ENCODE measurements at regions not wholly inside any gene's neighbourhood (a gene's known extent, or its start where the extent isn't known, plus 50 kb on each side); places are given as distances from the start of the nearest gene placed in this dataset.

DNA sequence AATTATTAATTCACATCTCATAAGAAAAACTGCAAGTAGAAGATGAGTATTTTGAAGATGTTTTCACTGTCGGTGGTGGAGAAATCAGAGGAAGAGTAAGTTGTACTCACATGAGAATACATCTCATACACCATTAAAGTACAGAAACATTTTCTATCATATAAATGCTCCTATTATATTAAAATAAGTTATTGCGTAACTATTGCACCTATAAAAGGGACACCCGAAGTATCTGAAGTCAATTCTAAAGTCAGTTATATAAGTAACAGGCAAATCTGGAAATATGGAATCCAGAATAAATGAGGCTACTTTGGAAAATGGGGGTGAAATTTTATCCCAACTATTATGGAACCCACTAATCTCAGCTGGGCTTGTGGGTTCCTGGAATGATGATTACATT, 103.3 kb downstream of the FAM76B start (continued):
- TF ChIP-seq, protein P1, sequence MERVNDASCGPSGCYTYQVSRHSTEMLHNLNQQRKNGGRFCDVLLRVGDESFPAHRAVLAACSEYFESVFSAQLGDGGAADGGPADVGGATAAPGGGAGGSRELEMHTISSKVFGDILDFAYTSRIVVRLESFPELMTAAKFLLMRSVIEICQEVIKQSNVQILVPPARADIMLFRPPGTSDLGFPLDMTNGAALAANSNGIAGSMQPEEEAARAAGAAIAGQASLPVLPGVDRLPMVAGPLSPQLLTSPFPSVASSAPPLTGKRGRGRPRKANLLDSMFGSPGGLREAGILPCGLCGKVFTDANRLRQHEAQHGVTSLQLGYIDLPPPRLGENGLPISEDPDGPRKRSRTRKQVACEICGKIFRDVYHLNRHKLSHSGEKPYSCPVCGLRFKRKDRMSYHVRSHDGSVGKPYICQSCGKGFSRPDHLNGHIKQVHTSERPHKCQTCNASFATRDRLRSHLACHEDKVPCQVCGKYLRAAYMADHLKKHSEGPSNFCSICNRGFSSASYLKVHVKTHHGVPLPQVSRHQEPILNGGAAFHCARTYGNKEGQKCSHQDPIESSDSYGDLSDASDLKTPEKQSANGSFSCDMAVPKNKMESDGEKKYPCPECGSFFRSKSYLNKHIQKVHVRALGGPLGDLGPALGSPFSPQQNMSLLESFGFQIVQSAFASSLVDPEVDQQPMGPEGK (CRISPR knock-in tag; IDR thresholded peaks at IDR 0.05; ENCODE audit: borderline replicate concordance), result no peak
- TF ChIP-seq, protein P2, sequence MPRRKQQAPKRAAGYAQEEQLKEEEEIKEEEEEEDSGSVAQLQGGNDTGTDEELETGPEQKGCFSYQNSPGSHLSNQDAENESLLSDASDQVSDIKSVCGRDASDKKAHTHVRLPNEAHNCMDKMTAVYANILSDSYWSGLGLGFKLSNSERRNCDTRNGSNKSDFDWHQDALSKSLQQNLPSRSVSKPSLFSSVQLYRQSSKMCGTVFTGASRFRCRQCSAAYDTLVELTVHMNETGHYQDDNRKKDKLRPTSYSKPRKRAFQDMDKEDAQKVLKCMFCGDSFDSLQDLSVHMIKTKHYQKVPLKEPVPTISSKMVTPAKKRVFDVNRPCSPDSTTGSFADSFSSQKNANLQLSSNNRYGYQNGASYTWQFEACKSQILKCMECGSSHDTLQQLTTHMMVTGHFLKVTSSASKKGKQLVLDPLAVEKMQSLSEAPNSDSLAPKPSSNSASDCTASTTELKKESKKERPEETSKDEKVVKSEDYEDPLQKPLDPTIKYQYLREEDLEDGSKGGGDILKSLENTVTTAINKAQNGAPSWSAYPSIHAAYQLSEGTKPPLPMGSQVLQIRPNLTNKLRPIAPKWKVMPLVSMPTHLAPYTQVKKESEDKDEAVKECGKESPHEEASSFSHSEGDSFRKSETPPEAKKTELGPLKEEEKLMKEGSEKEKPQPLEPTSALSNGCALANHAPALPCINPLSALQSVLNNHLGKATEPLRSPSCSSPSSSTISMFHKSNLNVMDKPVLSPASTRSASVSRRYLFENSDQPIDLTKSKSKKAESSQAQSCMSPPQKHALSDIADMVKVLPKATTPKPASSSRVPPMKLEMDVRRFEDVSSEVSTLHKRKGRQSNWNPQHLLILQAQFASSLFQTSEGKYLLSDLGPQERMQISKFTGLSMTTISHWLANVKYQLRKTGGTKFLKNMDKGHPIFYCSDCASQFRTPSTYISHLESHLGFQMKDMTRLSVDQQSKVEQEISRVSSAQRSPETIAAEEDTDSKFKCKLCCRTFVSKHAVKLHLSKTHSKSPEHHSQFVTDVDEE (CRISPR knock-in tag; IDR thresholded peaks at IDR 0.05), result no peak

DNA sequence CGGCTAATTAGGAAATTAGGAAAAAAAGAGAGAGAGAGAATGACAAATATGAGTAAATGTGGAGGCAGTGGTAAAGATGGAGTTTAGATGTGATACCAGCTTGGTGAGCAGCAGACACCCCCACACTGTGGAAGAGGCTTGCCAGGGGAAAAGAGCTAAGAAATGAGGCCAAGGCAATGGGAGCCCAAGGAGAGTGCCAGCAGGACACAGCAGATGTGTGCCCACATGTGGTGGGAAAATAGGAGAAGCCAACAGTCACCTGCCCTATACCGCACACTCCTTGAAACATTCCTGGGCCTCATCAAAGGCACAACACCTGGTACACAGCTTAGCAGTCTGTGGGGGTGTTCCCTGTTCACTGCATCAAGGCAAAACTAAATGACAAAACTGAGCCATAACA, 104.9 kb downstream of the FAM76B start:
- ATAC-seq, result no peak
- TF ChIP-seq ISL1 (CRISPR knock-in tag; IDR thresholded peaks at IDR 0.05) (no peak), BACH2 (CRISPR knock-in tag; IDR thresholded peaks at IDR 0.05; ENCODE audit: borderline replicate concordance) (no peak), PPARA (CRISPR knock-in tag; IDR thresholded peaks at IDR 0.05; ENCODE audit: borderline replicate concordance) (no peak), CSRNP3 (CRISPR knock-in tag; IDR thresholded peaks at IDR 0.05) (no peak), TOX (CRISPR knock-in tag; IDR thresholded peaks at IDR 0.05; ENCODE audit: borderline replicate concordance) (no peak), ESRRG (CRISPR knock-in tag; IDR thresholded peaks at IDR 0.05) (no peak), ZNF8 (CRISPR knock-in tag; IDR thresholded peaks at IDR 0.05) (no peak), CREB5 (CRISPR knock-in tag; IDR thresholded peaks at IDR 0.05; ENCODE audit: low read depth) (no peak)
- TF ChIP-seq, protein P3, sequence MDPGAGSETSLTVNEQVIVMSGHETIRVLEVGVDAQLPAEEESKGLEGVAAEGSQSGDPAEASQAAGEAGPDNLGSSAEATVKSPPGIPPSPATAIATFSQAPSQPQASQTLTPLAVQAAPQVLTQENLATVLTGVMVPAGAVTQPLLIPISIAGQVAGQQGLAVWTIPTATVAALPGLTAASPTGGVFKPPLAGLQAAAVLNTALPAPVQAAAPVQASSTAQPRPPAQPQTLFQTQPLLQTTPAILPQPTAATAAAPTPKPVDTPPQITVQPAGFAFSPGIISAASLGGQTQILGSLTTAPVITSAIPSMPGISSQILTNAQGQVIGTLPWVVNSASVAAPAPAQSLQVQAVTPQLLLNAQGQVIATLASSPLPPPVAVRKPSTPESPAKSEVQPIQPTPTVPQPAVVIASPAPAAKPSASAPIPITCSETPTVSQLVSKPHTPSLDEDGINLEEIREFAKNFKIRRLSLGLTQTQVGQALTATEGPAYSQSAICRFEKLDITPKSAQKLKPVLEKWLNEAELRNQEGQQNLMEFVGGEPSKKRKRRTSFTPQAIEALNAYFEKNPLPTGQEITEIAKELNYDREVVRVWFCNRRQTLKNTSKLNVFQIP (CRISPR knock-in tag; IDR thresholded peaks at IDR 0.05; ENCODE audit: borderline replicate concordance, low read depth), result no peak

- no peak for ATAC-seq
- TF ChIP-seq ZFP30 (CRISPR knock-in tag; IDR thresholded peaks at IDR 0.05), result no peak
- TF ChIP-seq ISL1 (CRISPR knock-in tag; IDR thresholded peaks at IDR 0.05), result peak; percentile 91
Observed at GRCh38 chr11:95684170-95684569, 105.4 kb downstream of the FAM76B start.

- no peak for ATAC-seq
- TF ChIP-seq, protein P3 (CRISPR knock-in tag; IDR thresholded peaks at IDR 0.05; ENCODE audit: borderline replicate concordance, low read depth), result no peak
- TF ChIP-seq ZFP3 (CRISPR knock-in tag; IDR thresholded peaks at IDR 0.05), result no peak
- no peak for TF ChIP-seq ZNF8 (CRISPR knock-in tag; IDR thresholded peaks at IDR 0.05)
- no peak for TF ChIP-seq CREB5 (CRISPR knock-in tag; IDR thresholded peaks at IDR 0.05; ENCODE audit: low read depth)
- no peak for TF ChIP-seq CSDC2 (CRISPR knock-in tag; IDR thresholded peaks at IDR 0.05)
- no peak for TF ChIP-seq PPARA (CRISPR knock-in tag; IDR thresholded peaks at IDR 0.05; ENCODE audit: borderline replicate concordance)
- no peak for TF ChIP-seq ARNTL (CRISPR knock-in tag; IDR thresholded peaks at IDR 0.05; ENCODE audit: borderline replicate concordance, low read depth)
- TF ChIP-seq ZC3H10 (CRISPR knock-in tag; IDR thresholded peaks at IDR 0.05), result no peak
- TF ChIP-seq ZNF70 (CRISPR knock-in tag; IDR thresholded peaks at IDR 0.05), result no peak
- TF ChIP-seq SNAI2 (CRISPR knock-in tag; IDR thresholded peaks at IDR 0.05), result no peak
- no peak for TF ChIP-seq ZNF565 (CRISPR knock-in tag; conservative IDR thresholded peaks at IDR 0.05; ENCODE audit: low read depth)
- TF ChIP-seq BACH2 (CRISPR knock-in tag; IDR thresholded peaks at IDR 0.05; ENCODE audit: borderline replicate concordance), result no peak
Observed at GRCh38 chr11:95682552-95682951, 107.0 kb downstream of the FAM76B start.

All from SK-N-SH treated with all-trans-retinoic acid at 6 μM for 48 hours (cell line).